Neural progenitor cell (in vitro differentiated cells): ENCODE measurements at regions not wholly inside any gene's neighbourhood (a gene's known extent, or its start where the extent isn't known, plus 50 kb on each side); places are given as distances from the start of the nearest gene placed in this dataset.
A peak's percentile ranks its signal among the peaks of the same experiment; 100 is the strongest.

Source experiments
- DNase-seq: peaks from one replicate; pipeline ENCODE4 v3.0.0-alpha.2; 2016; ENCODE audit warnings: low spot score
- H2AFZ ChIP-seq: fragments of 200-600 bp; sonication (generic); replicated peaks from 2 replicates; pipeline ENCODE4 v1.6.1; 2016; ENCODE audit warnings: antibody characterized with exemption
- H3F3A ChIP-seq: fragments of 200-600 bp; sonication (generic); 2 replicates; pipeline ENCODE4 v1.6.1; 2016; ENCODE audit warnings: antibody characterized with exemption, low read depth
- H3K27ac ChIP-seq: fragments of 200-600 bp; sonication (generic); 2 replicates; pipeline ENCODE4 v1.5.1; 2016; ENCODE audit warnings: mild to moderate bottlenecking
- H3K27me3 ChIP-seq: fragments of 200-600 bp; sonication (generic); 2 replicates; pipeline ENCODE4 v1.6.1; 2016; ENCODE audit warnings: mild to moderate bottlenecking, moderate library complexity
- H3K36me3 ChIP-seq: fragments of 200-600 bp; sonication (generic); 2 replicates; pipeline ENCODE4 v1.5.1; 2016
- H3K4me1 ChIP-seq: fragments of 200-600 bp; sonication (generic); 2 replicates; pipeline ENCODE4 v1.6.1; 2016; ENCODE audit warnings: mixed run types
- H3K4me2 ChIP-seq: fragments of 200-600 bp; sonication (generic); 2 replicates; pipeline ENCODE4 v1.6.1; 2016
- H3K4me3 ChIP-seq: fragments of 200-600 bp; sonication (generic); 2 replicates; pipeline ENCODE4 v1.5.1; 2016
- H3K79me2 ChIP-seq: fragments of 200-600 bp; sonication (generic); 2 replicates; pipeline ENCODE4 v1.6.1; 2016; ENCODE audit warnings: low read depth
- H3K9ac ChIP-seq: fragments of 200-600 bp; sonication (generic); 2 replicates; pipeline ENCODE4 v1.6.1; 2016
- H3K9me3 ChIP-seq: fragments of 200-600 bp; sonication (generic); 2 replicates; pipeline ENCODE4 v1.5.1; 2016; ENCODE audit warnings: low read depth
- H4K20me1 ChIP-seq: fragments of 200-600 bp; sonication (generic); 2 replicates; pipeline ENCODE4 v1.6.1; 2016; ENCODE audit warnings: low read depth
- H3K27ac Mint-ChIP-seq: 3 replicates; pipeline ENCODE4 v1.8.0; 2021; ENCODE audit warnings: mixed read lengths
- H3K27me3 Mint-ChIP-seq: 2 replicates; pipeline ENCODE4 v1.8.0; 2022; ENCODE audit warnings: low read depth, mild to moderate bottlenecking, inconsistent platforms, moderate library complexity, mixed read lengths; ENCODE audit not compliant: insufficient read depth
- H3K36me3 Mint-ChIP-seq: 3 replicates; pipeline ENCODE4 v1.8.0; 2021; ENCODE audit warnings: mixed read lengths
- H3K4me1 Mint-ChIP-seq: 3 replicates; pipeline ENCODE4 v1.8.0; 2021; ENCODE audit warnings: mixed read lengths
- H3K4me3 Mint-ChIP-seq: 3 replicates; pipeline ENCODE4 v1.8.0; 2021; ENCODE audit warnings: mild to moderate bottlenecking, moderate library complexity, mixed read lengths
- H3K9me3 Mint-ChIP-seq: 3 replicates; pipeline ENCODE4 v1.8.0; 2020; ENCODE audit warnings: mixed read lengths
- CTCF ChIP-seq: fragments of 200-600 bp; sonication (generic); IDR thresholded peaks from 2 replicates; pipeline ENCODE4 v1.5.1; 2017; ENCODE audit warnings: antibody characterized with exemption, mild to moderate bottlenecking
- EZH2 ChIP-seq: fragments of 200-600 bp; sonication (generic); IDR thresholded peaks from 2 replicates; pipeline ENCODE4 v1.6.1; 2017; ENCODE audit warnings: antibody characterized with exemption, mild to moderate bottlenecking, moderate library complexity
- EZH2phosphoT487 ChIP-seq: fragments of 200-600 bp; sonication (generic); IDR thresholded peaks from 2 replicates; pipeline ENCODE4 v1.6.1; 2017; ENCODE audit warnings: antibody characterized with exemption

GRCh38 chr14:26190646-26191045 lies 407.2 kb downstream of the NOVA1 start:
- DNase-seq: no peak
- Mint-ChIP-seq H3K4me1 (no peaks in the 10 kb centered on the region), H3K4me3 (no peak overlapping the region), H3K27me3 (peaks cover 2% of the 10 kb centered on the region), H3K9me3 (peaks cover 2% of the 10 kb centered on the region), H3K27ac (no peak overlapping the region), H3K36me3 (no peaks in the 10 kb centered on the region)
- no peak overlapping the region for H2AFZ ChIP-seq
- no peak overlapping the region for H3K9ac ChIP-seq
- TF ChIP-seq EZH2phosphoT487 (no peak), CTCF (no peak)
- H3K9me3 ChIP-seq: no peaks in the 10 kb centered on the region
- no peaks in the 10 kb centered on the region for H3K79me2 ChIP-seq
- no peaks in the 10 kb centered on the region for H3F3A ChIP-seq
- no peak overlapping the region for H3K4me3 ChIP-seq
- H4K20me1 ChIP-seq: no peaks in the 10 kb centered on the region
- no peaks in the 10 kb centered on the region for H3K36me3 ChIP-seq
- no peak overlapping the region for H3K27ac ChIP-seq
- H3K4me1 ChIP-seq: peaks cover 3% of the 10 kb centered on the region
- H3K4me2 ChIP-seq: no peak overlapping the region
- no peaks in the 10 kb centered on the region for H3K27me3 ChIP-seq

- H3K9me3 Mint-ChIP-seq: no peaks in the 10 kb centered on the region
These were observed 409.7 kb downstream of the NOVA1 start for GRCh38 chr14:26187996-26188620.

GRCh38 chr14:26180221-26180620 lies 417.6 kb downstream of the NOVA1 start:
- Histone ChIP-seq H3K4me2 (no peak overlapping the region), H3K27me3 (no peaks in the 10 kb centered on the region), H3K36me3 (no peaks in the 10 kb centered on the region), H4K20me1 (no peaks in the 10 kb centered on the region), H2AFZ (no peak overlapping the region), H3K27ac (no peak overlapping the region), H3K9me3 (no peaks in the 10 kb centered on the region), H3K79me2 (no peaks in the 10 kb centered on the region), H3K4me1 (no peaks in the 10 kb centered on the region), H3K9ac (no peak overlapping the region), H3F3A (no peaks in the 10 kb centered on the region), H3K4me3 (no peak overlapping the region)
- Mint-ChIP-seq H3K27ac (no peak overlapping the region), H3K9me3 (no peaks in the 10 kb centered on the region), H3K27me3 (no peaks in the 10 kb centered on the region), H3K36me3 (no peaks in the 10 kb centered on the region), H3K4me3 (no peak overlapping the region), H3K4me1 (peaks cover 3% of the 10 kb centered on the region)
- DNase-seq: no peak
- TF ChIP-seq EZH2phosphoT487 (no peak), EZH2 (no peak), CTCF (no peak)

More at GRCh38 chr14:26187996-26188620, 409.7 kb downstream of the NOVA1 start:
- Mint-ChIP-seq H3K36me3 (no peaks in the 10 kb centered on the region), H3K27me3 (peaks cover 2% of the 10 kb centered on the region), H3K4me1 (no peaks in the 10 kb centered on the region), H3K4me3 (no peak overlapping the region), H3K27ac (no peak overlapping the region)
- Histone ChIP-seq H4K20me1 (no peaks in the 10 kb centered on the region), H3K27ac (no peak overlapping the region), H3K4me1 (peaks cover 6% of the 10 kb centered on the region), H3K4me2 (no peak overlapping the region), H3K9ac (no peak overlapping the region), H3K27me3 (no peaks in the 10 kb centered on the region), H3K79me2 (no peaks in the 10 kb centered on the region), H3K36me3 (no peaks in the 10 kb centered on the region), H3K4me3 (no peak overlapping the region), H3K9me3 (no peaks in the 10 kb centered on the region), H2AFZ (peak overlapping the region; percentile 18), H3F3A (no peaks in the 10 kb centered on the region)
- no peak for DNase-seq
- TF ChIP-seq CTCF (no peak), EZH2 (no peak), EZH2phosphoT487 (no peak)
